ENCODE measurements at regions not wholly inside any gene's neighbourhood (a gene's known extent, or its start where the extent isn't known, plus 50 kb on each side); places are given as distances from the start of the nearest gene placed in this dataset.

DNA sequence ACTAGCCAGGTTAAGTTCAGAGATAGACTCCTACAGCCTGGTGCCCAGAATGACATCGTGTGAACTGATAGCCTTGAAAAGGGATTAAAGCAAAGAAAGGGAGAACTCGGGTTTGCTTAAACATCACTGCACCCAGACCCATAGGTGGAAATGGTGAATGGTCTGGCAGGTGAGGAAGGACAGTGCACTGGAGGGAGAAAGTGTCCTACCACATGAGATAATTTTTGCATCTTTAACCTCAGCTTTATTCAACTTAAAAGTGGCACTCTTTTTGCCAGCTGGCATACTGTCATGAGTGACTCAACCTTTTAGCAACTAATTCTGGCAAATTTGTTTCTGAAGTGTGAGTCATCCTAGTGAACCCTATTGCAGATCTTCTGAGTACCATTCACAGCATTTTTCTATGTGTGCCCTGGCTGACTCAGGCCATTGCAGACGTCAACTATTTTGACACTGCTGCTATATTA lies 53.0 kb upstream of the DAPP1 start:
- Histone ChIP-seq H3K9me2 (replicated peaks; ENCODE audit: insufficient read depth) (no peaks in the 10 kb centered on the region), H3K36me3 (replicated peaks; ENCODE audit: insufficient read depth, low read depth) (no peaks in the 10 kb centered on the region), H4K20me1 (ENCODE audit: insufficient read depth, poor library complexity, severe bottlenecking) (no peaks in the 10 kb centered on the region), H3K27ac (no peak overlapping the region), H3K9me3 (ENCODE audit: low read depth) (no peaks in the 10 kb centered on the region), H3K4me1 (ENCODE audit: insufficient read depth) (no peaks in the 10 kb centered on the region), H3K27me3 (no peaks in the 10 kb centered on the region), H2AFZ (no peak overlapping the region), H3K4me2 (no peak overlapping the region), H3K79me2 (no peaks in the 10 kb centered on the region), H3K4me3 (no peak overlapping the region)
- TF ChIP-seq EZH2 (IDR thresholded peaks at IDR 0.05; ENCODE audit: borderline replicate concordance) (no peak), EZH2phosphoT487 (IDR thresholded peaks at IDR 0.05; ENCODE audit: low read depth, severe bottlenecking, unreplicated experiment) (no peak)
- TF ChIP-seq, protein P1, sequence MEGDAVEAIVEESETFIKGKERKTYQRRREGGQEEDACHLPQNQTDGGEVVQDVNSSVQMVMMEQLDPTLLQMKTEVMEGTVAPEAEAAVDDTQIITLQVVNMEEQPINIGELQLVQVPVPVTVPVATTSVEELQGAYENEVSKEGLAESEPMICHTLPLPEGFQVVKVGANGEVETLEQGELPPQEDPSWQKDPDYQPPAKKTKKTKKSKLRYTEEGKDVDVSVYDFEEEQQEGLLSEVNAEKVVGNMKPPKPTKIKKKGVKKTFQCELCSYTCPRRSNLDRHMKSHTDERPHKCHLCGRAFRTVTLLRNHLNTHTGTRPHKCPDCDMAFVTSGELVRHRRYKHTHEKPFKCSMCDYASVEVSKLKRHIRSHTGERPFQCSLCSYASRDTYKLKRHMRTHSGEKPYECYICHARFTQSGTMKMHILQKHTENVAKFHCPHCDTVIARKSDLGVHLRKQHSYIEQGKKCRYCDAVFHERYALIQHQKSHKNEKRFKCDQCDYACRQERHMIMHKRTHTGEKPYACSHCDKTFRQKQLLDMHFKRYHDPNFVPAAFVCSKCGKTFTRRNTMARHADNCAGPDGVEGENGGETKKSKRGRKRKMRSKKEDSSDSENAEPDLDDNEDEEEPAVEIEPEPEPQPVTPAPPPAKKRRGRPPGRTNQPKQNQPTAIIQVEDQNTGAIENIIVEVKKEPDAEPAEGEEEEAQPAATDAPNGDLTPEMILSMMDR (IDR thresholded peaks at IDR 0.05; ENCODE audit: poor library complexity), result no peak
- 84% methylated on average over 3 of the region's 3 CpGs for WGBS (ENCODE audit: low lambda C conversion rate, missing lambda C conversion rate)
- DNase-seq (ENCODE audit: low spot score), result peak; percentile 24

DNA sequence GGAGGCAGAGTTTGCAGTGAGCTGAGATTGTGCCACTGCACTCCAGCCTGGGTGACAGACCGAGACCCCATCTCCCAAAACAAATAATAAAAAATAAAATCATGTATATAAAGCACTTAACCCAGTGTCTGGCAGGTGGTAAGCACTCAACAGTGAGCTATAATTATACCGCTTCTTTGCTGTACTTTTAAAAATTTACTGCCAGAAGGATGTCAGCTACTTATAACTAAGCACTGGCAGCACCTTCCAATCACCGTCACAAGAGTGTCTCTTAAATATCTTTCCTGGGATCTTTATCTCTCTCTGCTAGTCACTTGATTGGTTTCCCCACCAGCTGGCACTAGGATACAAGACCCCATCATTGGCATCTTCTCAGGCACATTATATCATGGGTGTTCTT lies 53.9 kb upstream of the DAPP1 start:
- H3K79me2 ChIP-seq, result no peaks in the 10 kb centered on the region
- H3K4me3 ChIP-seq, result no peak overlapping the region
- H3K36me3 ChIP-seq (replicated peaks; ENCODE audit: insufficient read depth, low read depth), result no peaks in the 10 kb centered on the region
- H3K4me1 ChIP-seq (ENCODE audit: insufficient read depth), result no peaks in the 10 kb centered on the region
- no peak for DNase-seq (ENCODE audit: low spot score)
- no peak overlapping the region for H3K27ac ChIP-seq
- H3K9me3 ChIP-seq (ENCODE audit: low read depth), result no peaks in the 10 kb centered on the region
- H4K20me1 ChIP-seq (ENCODE audit: insufficient read depth, poor library complexity, severe bottlenecking), result no peaks in the 10 kb centered on the region
- H3K27me3 ChIP-seq, result no peaks in the 10 kb centered on the region
- no peak for TF ChIP-seq EZH2phosphoT487 (IDR thresholded peaks at IDR 0.05; ENCODE audit: low read depth, severe bottlenecking, unreplicated experiment)
- TF ChIP-seq, protein P1 (IDR thresholded peaks at IDR 0.05; ENCODE audit: poor library complexity), result no peak
- TF ChIP-seq EZH2 (IDR thresholded peaks at IDR 0.05; ENCODE audit: borderline replicate concordance), result no peak
- H2AFZ ChIP-seq, result no peak overlapping the region
- no peak overlapping the region for H3K4me2 ChIP-seq
- H3K9me2 ChIP-seq (replicated peaks; ENCODE audit: insufficient read depth), result no peaks in the 10 kb centered on the region
- 91% methylated on average over 3 of the region's 3 CpGs for WGBS (ENCODE audit: low lambda C conversion rate, missing lambda C conversion rate)

DNA sequence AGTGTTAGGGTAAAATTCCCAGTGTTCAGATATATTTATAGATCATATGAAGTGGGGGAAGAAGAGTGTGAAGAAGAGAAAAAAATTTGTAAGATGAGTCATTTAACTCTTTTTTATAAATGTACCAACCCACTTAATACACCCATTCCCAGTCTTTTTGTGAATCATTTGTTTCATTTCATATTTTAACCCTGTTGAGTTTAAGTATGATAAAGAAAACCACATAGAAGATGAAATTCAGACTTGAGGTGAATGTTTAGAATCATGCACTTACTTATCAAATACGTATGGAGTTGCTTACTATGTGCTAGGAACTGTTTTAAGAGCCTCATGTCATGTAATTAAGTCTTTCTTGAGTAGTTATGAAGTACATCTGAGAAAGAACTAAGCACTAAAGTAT lies 56.6 kb upstream of the DAPP1 start:
- Histone ChIP-seq H3K4me2 (no peak overlapping the region), H3K9me2 (replicated peaks; ENCODE audit: insufficient read depth) (no peaks in the 10 kb centered on the region), H3K9me3 (ENCODE audit: low read depth) (no peaks in the 10 kb centered on the region), H3K4me3 (no peak overlapping the region), H3K27ac (no peak overlapping the region), H4K20me1 (ENCODE audit: insufficient read depth, poor library complexity, severe bottlenecking) (no peaks in the 10 kb centered on the region), H3K27me3 (no peaks in the 10 kb centered on the region), H3K36me3 (replicated peaks; ENCODE audit: insufficient read depth, low read depth) (no peaks in the 10 kb centered on the region), H3K4me1 (ENCODE audit: insufficient read depth) (no peaks in the 10 kb centered on the region), H2AFZ (no peak overlapping the region), H3K79me2 (no peaks in the 10 kb centered on the region)
- TF ChIP-seq EZH2 (IDR thresholded peaks at IDR 0.05; ENCODE audit: borderline replicate concordance) (no peak), EZH2phosphoT487 (IDR thresholded peaks at IDR 0.05; ENCODE audit: low read depth, severe bottlenecking, unreplicated experiment) (no peak)
- TF ChIP-seq, protein P1 (IDR thresholded peaks at IDR 0.05; ENCODE audit: poor library complexity), result no peak
- 63% methylated on average over 1 of the region's 1 CpG for WGBS (ENCODE audit: low lambda C conversion rate, missing lambda C conversion rate)
- no peak for DNase-seq (ENCODE audit: low spot score)
